ENCODE measurements at regions not wholly inside any gene's neighbourhood (a gene's known extent, or its start where the extent isn't known, plus 50 kb on each side); places are given as distances from the start of the nearest gene placed in this dataset.

DNA sequence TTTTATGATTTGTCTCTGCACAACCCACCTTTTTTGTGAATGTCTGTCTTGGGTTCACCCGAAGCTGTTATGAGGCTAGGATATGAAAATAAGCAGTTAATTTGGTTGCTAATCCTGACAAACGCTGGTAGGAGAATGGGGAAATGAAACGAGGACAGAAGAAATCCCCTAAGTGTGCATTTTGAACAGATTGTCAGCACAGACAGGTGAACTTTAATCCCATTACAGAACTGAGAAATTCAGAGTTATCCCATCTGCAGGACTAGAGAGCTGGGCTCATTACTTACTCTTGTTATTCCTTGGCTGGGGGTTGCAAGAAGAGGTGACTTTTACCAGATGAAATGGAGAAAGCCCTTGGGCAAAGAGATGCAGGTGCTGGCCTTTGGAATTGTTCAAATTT lies 123.3 kb upstream of the NYAP2 start:
- TF ChIP-seq, protein P1, sequence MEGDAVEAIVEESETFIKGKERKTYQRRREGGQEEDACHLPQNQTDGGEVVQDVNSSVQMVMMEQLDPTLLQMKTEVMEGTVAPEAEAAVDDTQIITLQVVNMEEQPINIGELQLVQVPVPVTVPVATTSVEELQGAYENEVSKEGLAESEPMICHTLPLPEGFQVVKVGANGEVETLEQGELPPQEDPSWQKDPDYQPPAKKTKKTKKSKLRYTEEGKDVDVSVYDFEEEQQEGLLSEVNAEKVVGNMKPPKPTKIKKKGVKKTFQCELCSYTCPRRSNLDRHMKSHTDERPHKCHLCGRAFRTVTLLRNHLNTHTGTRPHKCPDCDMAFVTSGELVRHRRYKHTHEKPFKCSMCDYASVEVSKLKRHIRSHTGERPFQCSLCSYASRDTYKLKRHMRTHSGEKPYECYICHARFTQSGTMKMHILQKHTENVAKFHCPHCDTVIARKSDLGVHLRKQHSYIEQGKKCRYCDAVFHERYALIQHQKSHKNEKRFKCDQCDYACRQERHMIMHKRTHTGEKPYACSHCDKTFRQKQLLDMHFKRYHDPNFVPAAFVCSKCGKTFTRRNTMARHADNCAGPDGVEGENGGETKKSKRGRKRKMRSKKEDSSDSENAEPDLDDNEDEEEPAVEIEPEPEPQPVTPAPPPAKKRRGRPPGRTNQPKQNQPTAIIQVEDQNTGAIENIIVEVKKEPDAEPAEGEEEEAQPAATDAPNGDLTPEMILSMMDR (IDR thresholded peaks at IDR 0.05) = no peak
- TF ChIP-seq POLR2A (IDR thresholded peaks at IDR 0.05) = no peak

All from thyroid gland (tissue), 4 donors.